ENCODE measurements at regions not wholly inside any gene's neighbourhood (a gene's known extent, or its start where the extent isn't known, plus 50 kb on each side); places are given as distances from the start of the nearest gene placed in this dataset.
"Not testable (repeated sequence)": the region's sequence is repeated elsewhere in the genome, so short reads cannot be mapped to it uniquely, and the experiment has no call there.

DNA sequence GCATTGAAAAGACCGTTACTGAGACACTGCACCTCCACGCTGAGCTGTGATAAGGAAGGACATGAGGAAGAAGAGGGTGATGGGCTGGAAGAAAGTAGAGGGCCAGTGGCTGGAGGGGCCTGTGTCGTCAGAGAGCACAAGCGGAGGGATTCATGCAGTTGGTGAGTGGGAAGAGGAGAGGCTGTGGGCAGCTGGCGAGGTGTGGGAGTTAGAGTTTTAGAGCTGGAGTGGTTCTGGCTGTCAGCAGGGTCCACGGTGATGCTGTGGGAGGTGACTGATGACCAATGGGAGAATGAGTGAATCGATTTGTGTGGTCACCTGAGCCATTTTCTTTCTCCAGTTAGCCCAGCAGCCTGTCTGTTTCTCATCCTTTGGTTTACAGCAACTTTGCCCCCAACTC is 66.2 kb upstream of the SLC2A1 start:
- no peaks in the 10 kb centered on the region for H3K27me3 ChIP-seq
- H3K4me1 ChIP-seq, result peaks cover 3 to 14% of the 10 kb centered on the region in 2 donors
- H3K4me3 ChIP-seq, result no peak overlapping the region
- no peak overlapping the region for H3K27ac ChIP-seq
- H3K36me3 ChIP-seq, result no peaks in the 10 kb centered on the region
- TF ChIP-seq, protein P1, sequence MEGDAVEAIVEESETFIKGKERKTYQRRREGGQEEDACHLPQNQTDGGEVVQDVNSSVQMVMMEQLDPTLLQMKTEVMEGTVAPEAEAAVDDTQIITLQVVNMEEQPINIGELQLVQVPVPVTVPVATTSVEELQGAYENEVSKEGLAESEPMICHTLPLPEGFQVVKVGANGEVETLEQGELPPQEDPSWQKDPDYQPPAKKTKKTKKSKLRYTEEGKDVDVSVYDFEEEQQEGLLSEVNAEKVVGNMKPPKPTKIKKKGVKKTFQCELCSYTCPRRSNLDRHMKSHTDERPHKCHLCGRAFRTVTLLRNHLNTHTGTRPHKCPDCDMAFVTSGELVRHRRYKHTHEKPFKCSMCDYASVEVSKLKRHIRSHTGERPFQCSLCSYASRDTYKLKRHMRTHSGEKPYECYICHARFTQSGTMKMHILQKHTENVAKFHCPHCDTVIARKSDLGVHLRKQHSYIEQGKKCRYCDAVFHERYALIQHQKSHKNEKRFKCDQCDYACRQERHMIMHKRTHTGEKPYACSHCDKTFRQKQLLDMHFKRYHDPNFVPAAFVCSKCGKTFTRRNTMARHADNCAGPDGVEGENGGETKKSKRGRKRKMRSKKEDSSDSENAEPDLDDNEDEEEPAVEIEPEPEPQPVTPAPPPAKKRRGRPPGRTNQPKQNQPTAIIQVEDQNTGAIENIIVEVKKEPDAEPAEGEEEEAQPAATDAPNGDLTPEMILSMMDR (IDR thresholded peaks at IDR 0.05), result no peak
- TF ChIP-seq POLR2A (IDR thresholded peaks at IDR 0.05) (no peak), POLR2AphosphoS5 (IDR thresholded peaks at IDR 0.05) (no peak)
- H3K9me3 ChIP-seq, result no peaks in the 10 kb centered on the region
- intact Hi-C loops (cut with DNase I; ENCODE audit: low total_unique reads), result no loop called here
- no peak for DNase-seq (ENCODE audit: low spot score in 2 of 2)

DNA sequence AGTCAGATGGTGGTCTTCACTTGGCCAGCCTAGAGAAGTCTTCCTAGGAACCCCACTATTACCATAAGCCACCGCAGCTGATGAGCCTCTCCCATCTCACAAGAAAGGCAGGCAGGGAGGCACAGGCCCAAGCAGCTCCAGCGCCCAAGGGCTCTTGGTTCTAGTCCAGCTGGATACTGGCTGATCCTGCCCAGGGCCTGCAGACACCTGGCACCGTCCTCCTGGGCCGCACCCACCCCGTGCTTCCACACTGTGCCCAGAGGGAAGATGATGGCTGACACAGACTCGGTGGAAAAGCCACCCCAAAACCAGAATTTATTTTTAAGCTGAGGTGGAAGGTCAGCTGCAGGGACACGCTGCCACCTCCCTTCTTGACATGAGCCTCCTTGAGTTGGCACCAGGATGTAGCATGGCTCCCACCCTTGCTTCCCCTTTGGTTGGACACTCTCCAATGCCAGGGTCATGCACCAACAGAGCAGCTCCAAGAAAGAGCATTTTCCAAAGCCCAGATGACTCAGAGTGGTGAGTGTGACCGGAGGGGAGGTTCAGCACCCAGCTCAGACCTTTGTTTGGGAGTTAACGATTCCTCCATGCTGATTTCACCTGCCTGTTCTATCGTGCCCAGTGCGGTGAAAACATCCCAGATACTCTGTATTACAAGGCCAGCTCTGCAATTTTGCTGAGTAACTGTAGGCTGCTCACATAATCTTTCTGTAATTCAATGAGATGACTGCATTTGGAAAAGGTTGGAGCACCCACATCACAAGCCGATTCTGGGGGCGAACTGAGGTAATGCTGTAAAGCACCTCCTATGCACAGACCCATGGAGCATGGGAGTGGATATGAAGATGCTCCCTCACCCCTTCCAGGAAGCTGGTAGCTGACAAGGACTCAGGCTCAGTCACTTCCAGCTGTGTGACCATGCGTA is 63.1 kb upstream of the SLC2A1 start:
- DNase-seq (ENCODE audit: low spot score in 2 of 2), result peak; percentile 79 to 82
- no peak for TF ChIP-seq POLR2A (IDR thresholded peaks at IDR 0.05)
- TF ChIP-seq, protein P1 (IDR thresholded peaks at IDR 0.05), result no peak
- TF ChIP-seq POLR2AphosphoS5 (IDR thresholded peaks at IDR 0.05), result no peak
- H3K27ac ChIP-seq, result peak overlapping the region; percentile 76 to 77

DNA sequence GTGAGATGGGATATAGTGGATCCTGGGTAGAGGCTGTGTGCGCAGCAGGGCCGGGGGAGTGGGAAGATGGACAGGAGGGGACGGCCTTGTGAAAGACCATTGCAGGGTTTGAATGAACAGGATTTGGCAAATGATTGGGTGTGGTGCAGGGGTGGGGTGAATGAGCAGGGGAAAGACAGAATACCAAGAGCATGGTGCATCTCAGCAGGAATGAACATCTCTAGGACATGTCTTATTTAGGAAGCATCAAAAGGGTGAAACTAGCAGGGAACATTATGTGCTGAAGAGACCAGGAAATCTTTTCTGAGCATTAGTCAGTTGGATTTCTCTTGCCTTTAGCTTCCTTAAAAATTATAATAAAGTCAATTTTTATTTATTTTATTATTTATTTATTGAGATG is 60.6 kb upstream of the SLC2A1 start:
- Histone ChIP-seq H3K9me3 (no peaks in the 10 kb centered on the region), H3K27me3 (no peaks in the 10 kb centered on the region), H3K4me1 (peaks cover 3 to 14% of the 10 kb centered on the region in 2 donors), H3K36me3 (no peaks in the 10 kb centered on the region), H3K27ac (no peak overlapping the region), H3K4me3 (no peak overlapping the region)
- intact Hi-C loops (cut with DNase I; ENCODE audit: low total_unique reads), result no loop called here
- TF ChIP-seq POLR2A (IDR thresholded peaks at IDR 0.05) (no peak), POLR2AphosphoS5 (IDR thresholded peaks at IDR 0.05) (no peak)
- TF ChIP-seq, protein P1 (IDR thresholded peaks at IDR 0.05), result no peak
- no peak for DNase-seq (ENCODE audit: low spot score in 2 of 2)

More for the DNA sequence above, 63.1 kb upstream of the SLC2A1 start:
- peaks cover 3 to 14% of the 10 kb centered on the region in 2 donors for H3K4me1 ChIP-seq
- no peaks in the 10 kb centered on the region for H3K36me3 ChIP-seq
- H3K27me3 ChIP-seq, result no peaks in the 10 kb centered on the region
- intact Hi-C loops (cut with DNase I; ENCODE audit: low total_unique reads), result no loop called here
- no peaks in the 10 kb centered on the region for H3K9me3 ChIP-seq
- H3K4me3 ChIP-seq, result peak overlapping the region in 1 of 3 donors; percentile 28

DNA sequence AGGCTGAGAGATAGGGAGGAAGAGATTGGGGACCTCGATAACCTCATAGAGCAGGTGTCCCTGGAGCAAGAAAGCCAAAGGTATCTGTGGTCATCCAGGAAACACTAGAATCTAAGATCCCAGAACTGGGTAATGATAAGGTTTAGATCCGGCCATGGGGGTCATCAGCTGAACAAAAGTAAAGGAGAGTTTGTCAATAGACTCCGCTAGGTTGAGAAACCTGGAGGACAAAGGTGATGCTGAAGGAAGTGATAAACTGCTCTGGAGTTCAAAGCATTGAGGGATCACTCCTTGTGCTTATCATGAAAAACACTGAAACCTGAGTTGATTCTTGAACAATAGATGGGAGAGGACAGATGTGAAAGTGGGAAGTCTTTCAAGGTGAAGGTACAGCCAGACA is 59.5 kb upstream of the SLC2A1 start:
- Histone ChIP-seq H3K27ac (no peak overlapping the region), H3K36me3 (no peaks in the 10 kb centered on the region), H3K27me3 (no peaks in the 10 kb centered on the region), H3K9me3 (no peaks in the 10 kb centered on the region), H3K4me3 (no peak overlapping the region), H3K4me1 (peaks cover 3 to 14% of the 10 kb centered on the region in 2 donors)
- TF ChIP-seq, protein P1 (IDR thresholded peaks at IDR 0.05), result no peak
- TF ChIP-seq POLR2A (IDR thresholded peaks at IDR 0.05) (no peak), POLR2AphosphoS5 (IDR thresholded peaks at IDR 0.05) (no peak)
- no peak for DNase-seq (ENCODE audit: low spot score in 2 of 2)
- intact Hi-C loops (cut with DNase I; ENCODE audit: low total_unique reads), result no loop called here

DNA sequence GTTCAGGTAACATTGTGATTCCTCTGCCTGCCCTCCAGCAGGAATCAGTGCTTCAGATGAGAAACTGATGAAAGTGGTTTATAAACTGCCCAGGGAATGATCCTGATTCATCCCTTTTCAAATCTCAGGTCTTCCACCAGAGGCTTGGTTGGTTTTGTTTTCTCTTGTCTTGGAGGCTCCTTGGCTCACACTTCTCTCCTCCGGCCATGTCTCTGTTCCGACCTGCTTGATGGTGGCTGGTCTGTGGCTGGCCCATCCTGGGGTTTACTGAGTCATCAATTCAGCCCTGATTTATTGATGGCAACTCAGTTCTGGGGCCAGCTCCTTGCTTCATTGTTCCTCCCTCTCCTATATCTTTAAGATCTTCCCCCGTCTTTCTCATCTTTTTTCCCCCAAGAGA is 56.6 kb upstream of the SLC2A1 start:
- Histone ChIP-seq H3K4me3 (no peak overlapping the region), H3K9me3 (no peaks in the 10 kb centered on the region), H3K36me3 (no peaks in the 10 kb centered on the region), H3K27ac (no peak overlapping the region), H3K4me1 (no peaks in the 10 kb centered on the region), H3K27me3 (no peaks in the 10 kb centered on the region)
- DNase-seq (ENCODE audit: low spot score in 2 of 2), result no peak
- TF ChIP-seq POLR2A (IDR thresholded peaks at IDR 0.05), result no peak
- TF ChIP-seq, protein P1 (IDR thresholded peaks at IDR 0.05), result no peak
- TF ChIP-seq POLR2AphosphoS5 (IDR thresholded peaks at IDR 0.05), result no peak
- intact Hi-C loops (cut with DNase I; ENCODE audit: low total_unique reads), result no loop called here

DNA sequence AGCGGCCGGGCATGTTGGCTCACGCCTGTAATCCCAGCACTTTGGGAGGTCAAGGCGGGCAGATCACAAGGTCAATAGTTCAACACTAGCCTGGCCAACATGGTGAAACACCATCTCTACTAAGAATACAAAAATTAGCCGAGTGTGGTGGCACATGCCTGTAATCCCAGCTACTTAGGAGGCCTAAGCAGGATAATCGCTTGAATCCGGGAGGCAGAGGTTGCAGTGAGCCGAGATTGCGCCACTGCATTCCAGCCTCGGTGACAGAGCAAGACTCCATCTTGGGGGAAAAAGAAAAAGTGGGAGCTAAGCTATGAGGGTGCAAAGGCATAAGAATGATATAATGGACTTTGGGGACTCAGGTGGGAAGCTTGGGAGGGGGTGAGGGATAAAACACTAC is 55.9 kb upstream of the SLC2A1 start:
- H3K27me3 ChIP-seq; H3K9me3 ChIP-seq; H3K36me3 ChIP-seq; DNase-seq (ENCODE audit: low spot score in 2 of 2); H3K4me1 ChIP-seq; H3K27ac ChIP-seq; H3K4me3 ChIP-seq; intact Hi-C loops (cut with DNase I; ENCODE audit: low total_unique reads): not testable (repeated sequence)
